ENCODE measurements at regions not wholly inside any gene's neighbourhood (a gene's known extent, or its start where the extent isn't known, plus 50 kb on each side); places are given as distances from the start of the nearest gene placed in this dataset.

- H3K27ac ChIP-seq = no peak overlapping the region
- H3K4me1 ChIP-seq = no peaks in the 10 kb centered on the region
- ATAC-seq = no peak
- H3K27me3 ChIP-seq = no peaks in the 10 kb centered on the region
- H3K9me3 ChIP-seq = no peaks in the 10 kb centered on the region
- no peaks in the 10 kb centered on the region for H3K36me3 ChIP-seq
- no peak for TF ChIP-seq CTCF (IDR thresholded peaks at IDR 0.05)
- DNase-seq = no peak
- intact Hi-C loops (cut with DNase I) = no loop called here
- H3K4me3 ChIP-seq = no peak overlapping the region
These were observed 273.7 kb downstream of the DAD1 start for GRCh38 chr14:22315336-22315735.

- TF ChIP-seq CTCF (IDR thresholded peaks at IDR 0.05) = peak; percentile 49 to 62
- ATAC-seq (peak; percentile 91), DNase-seq (peak in 1 of 4 donors; percentile 55)
- Histone ChIP-seq H3K4me3 (no peak overlapping the region), H3K4me1 (no peaks in the 10 kb centered on the region), H3K36me3 (no peaks in the 10 kb centered on the region), H3K9me3 (no peaks in the 10 kb centered on the region), H3K27ac (peak overlapping the region in 1 of 2 donors; percentile 26), H3K27me3 (no peaks in the 10 kb centered on the region)
- intact Hi-C loops (cut with DNase I) = no loop called here
These were observed 274.7 kb downstream of the DAD1 start for GRCh38 chr14:22314183-22314820.

GRCh38 chr14:22313172-22313801, 275.7 kb downstream of the DAD1 start:
- TF ChIP-seq CTCF (IDR thresholded peaks at IDR 0.05) = no peak
- Histone ChIP-seq H3K36me3 (no peaks in the 10 kb centered on the region), H3K4me1 (no peaks in the 10 kb centered on the region), H3K4me3 (no peak overlapping the region), H3K27me3 (no peaks in the 10 kb centered on the region), H3K27ac (peak overlapping the region in 1 of 2 donors; percentile 26), H3K9me3 (no peaks in the 10 kb centered on the region)
- DNase-seq (peak in 1 of 4 donors; percentile 38), ATAC-seq (peak; percentile 86)
- intact Hi-C loops (cut with DNase I) = no loop called here

GRCh38 chr14:22311636-22312035, 277.4 kb downstream of the DAD1 start:
- no peak for TF ChIP-seq CTCF (IDR thresholded peaks at IDR 0.05)
- ATAC-seq (no peak), DNase-seq (no peak)
- H3K9me3 ChIP-seq = no peaks in the 10 kb centered on the region
- no peak overlapping the region for H3K27ac ChIP-seq
- H3K4me1 ChIP-seq = no peaks in the 10 kb centered on the region
- H3K36me3 ChIP-seq = no peaks in the 10 kb centered on the region
- no peaks in the 10 kb centered on the region for H3K27me3 ChIP-seq
- H3K4me3 ChIP-seq = no peak overlapping the region
- intact Hi-C loops (cut with DNase I) = no loop called here

GRCh38 chr14:22305607-22306006, 283.4 kb downstream of the DAD1 start:
- Histone ChIP-seq H3K4me1 (no peaks in the 10 kb centered on the region), H3K36me3 (no peaks in the 10 kb centered on the region), H3K27ac (no peak overlapping the region), H3K9me3 (no peaks in the 10 kb centered on the region), H3K4me3 (no peak overlapping the region), H3K27me3 (no peaks in the 10 kb centered on the region)
- intact Hi-C loops (cut with DNase I) = no loop called here
- ATAC-seq = no peak
- no peak for TF ChIP-seq CTCF (IDR thresholded peaks at IDR 0.05)
- no peak for DNase-seq

Measured in left lung (tissue), 4 donors.